Astrocyte of the hippocampus (primary cell): ENCODE measurements at regions not wholly inside any gene's neighbourhood (a gene's known extent, or its start where the extent isn't known, plus 50 kb on each side); places are given as distances from the start of the nearest gene placed in this dataset.

Experiments
- DNase-seq: peaks from one replicate; pipeline ENCODE4 v3.0.0; 2011; ENCODE audit warnings: low read depth, low spot score

DNA sequence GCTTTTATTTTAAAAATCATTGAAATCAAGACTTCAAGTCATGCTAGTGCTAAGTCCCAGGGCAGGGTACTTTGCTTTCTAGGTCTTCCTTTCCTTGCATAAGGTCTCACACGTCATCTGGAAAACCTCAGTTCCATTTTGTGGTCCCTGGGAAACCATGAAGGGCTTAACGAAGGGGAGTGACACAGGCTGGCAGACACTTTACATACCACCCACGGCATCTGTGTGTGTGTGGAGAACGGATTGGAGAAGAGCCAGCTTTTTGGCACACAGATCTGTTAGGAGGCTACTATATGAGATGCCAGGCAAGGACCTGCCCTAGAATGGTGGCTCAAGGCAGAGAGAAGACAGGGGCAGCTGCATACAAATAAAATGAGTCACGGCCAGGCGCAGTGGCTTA lies 107.5 kb upstream of the NSMCE3 start:
- DNase-seq: peak; percentile 5

DNA sequence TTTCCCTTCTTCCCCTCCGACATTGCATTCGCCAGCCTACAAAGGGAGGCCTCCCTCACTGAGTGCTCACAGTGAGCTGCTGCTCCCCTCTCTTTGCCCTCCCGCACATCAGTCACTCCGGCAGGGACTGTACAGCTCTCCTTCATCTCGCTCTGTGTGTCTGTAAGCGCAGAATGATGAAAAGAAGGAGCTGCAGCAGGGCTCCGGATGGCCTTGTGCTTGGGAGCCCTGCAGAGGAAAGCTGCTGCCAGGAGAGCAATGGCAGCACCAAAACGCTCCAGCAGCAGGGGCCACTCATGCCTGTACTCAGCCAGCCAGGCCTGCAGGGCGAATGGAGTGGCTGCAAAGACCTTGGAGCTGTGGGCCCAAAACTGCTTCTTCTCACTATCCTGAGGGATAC lies 107.0 kb upstream of the NSMCE3 start:
- no peak for DNase-seq

DNA sequence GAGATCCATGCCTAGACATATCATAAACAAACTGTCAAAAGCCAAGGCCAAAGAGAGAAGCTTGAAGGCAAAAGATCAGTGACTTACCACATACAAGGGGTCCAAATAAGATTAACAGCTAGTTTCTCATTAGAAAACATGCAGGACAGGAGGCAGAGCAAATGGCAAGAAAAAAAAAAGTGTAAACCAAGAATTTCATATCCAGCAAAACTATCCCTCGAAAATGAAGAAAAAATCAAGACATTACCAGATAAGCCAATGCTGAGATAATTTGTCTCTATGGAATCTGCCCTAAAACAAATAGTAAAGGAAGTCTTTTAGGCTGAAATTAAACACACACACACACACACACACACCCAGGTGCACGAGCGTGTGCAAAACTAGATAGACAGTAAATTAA lies 99.6 kb upstream of the NSMCE3 start:
- DNase-seq: no peak

- peak; percentile 75 for DNase-seq
These were observed 94.9 kb upstream of the NSMCE3 start for GRCh38 chr15:29364426-29365078.

- DNase-seq: no peak
These were observed 91.9 kb upstream of the NSMCE3 start for GRCh38 chr15:29361560-29361959.

- DNase-seq: no peak
These were observed 90.5 kb upstream of the NSMCE3 start for GRCh38 chr15:29360152-29360551.

DNA sequence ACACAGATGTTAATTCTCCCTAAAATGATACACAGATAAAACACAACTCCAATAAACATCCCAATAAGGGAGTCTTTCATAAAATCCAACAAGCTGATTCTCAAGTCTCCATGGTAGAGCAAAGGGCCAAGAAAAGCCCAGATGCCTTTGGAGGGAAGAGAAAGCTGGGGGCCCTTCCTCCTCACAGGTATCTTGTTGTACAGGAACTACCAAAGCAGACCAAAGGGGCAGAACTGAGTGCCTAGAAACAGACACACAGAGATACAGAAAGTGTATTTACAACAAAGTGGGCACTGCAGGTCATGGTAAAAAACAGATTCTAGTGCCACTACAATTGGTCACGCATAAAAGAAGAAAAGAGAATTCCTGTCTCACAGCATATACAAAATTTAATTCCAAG lies 87.2 kb upstream of the NSMCE3 start:
- no peak for DNase-seq

GRCh38 chr15:29355477-29355876 lies 85.9 kb upstream of the NSMCE3 start:
- no peak for DNase-seq

DNA sequence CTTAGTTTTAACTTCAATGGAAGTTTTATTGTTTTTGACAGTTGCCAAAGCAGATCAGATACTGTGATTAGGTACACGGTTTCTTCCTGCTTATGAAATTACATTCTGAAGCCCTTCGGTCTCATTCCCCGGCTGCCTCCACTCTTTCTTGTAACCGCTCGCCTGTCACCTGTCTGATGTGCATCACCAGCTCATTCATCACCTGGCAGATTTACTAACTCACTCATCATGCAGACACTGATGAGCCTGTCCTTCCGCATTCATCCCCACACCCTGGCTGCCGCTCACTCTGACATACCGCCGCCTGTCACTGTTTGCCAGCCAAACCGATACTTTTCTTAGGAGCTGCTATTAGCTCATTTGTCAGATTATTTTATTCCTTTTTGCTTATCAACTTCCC lies 82.8 kb upstream of the NSMCE3 start:
- DNase-seq: no peak

DNA sequence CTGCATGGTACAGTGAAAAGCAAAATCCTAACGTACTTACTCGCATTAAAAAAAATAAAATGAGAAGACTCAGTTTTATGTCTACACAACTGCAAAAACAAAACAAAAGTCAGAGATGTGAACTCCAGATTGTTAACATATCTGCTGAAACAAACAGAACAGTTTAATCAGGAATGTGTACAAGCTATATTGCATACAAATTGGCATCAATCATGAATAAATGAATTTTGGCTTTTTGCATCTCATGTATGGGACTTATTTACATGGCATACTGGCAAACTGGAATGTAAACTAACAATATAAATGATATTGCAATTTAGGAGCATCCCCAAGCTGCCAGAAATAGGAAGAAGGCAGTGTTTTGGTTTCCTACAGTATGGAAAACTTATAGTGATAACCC lies 79.6 kb upstream of the NSMCE3 start:
- DNase-seq: no peak

GRCh38 chr15:29348336-29348914 lies 78.8 kb upstream of the NSMCE3 start:
- no peak for DNase-seq

DNA sequence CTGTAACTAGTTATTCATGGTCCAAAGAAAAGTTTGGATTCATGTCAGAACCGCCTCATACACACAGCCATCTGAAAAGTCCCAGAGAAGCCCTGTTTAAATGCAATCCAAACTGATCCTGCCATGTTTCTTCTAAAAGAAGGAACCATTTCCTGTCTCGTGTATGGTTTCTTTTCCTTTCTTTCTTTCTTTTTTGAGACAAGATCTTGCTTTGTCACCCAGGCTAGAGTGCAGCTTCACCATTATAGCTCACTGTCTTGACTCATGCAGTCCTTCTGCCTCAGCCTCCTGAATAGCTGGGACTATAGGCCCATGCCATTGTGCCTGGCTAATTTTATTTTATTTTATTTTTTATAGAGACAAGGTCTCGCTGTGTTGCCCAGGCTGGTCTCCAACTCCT lies 77.4 kb upstream of the NSMCE3 start:
- DNase-seq: no peak

DNA sequence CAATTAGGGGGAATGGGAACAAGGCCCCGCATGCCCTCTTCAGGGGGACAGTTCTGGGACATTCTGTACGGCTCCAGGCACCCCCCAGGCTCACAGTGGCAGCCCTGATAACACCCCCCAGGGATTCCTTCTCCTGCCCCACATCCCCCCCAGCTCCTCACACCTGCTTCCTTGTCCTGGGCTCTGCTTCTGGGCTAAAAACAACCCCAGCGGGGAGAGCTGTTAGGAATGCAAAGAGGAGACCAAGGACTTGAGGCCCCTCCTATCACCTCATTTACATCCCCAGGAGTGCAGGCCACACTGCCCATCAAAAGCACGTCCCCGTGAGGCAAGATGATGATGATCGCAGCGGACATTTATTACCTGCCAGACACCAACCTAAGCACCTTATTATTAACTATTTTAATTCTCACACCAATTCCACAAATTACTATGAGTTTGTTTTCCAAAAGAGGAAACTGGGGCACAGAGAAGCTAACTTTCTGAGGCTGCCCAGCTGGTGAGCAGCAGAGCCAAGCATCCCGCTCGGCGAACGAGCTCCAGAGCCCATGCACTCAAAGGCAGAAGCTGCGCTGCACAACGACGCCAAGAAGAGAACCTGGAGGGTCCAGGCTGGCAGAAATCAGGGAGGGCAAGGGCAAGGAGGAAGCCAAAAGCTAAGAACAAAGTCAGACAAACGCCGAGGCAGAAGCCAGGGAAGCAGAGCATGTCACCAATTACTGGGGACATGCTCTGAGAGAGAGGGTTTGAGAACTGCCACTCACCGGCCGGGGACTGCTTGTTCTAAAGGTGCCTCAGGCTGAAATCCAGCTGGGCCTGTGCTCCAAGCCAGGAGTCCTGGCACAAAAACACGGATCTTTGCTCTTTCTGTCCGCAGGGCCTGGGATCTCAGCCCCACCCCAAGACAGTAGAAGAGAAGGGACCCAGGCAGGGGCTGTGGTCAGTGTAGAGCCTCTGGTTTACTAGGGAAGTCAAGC lies 76.2 kb upstream of the NSMCE3 start:
- no peak for DNase-seq

GRCh38 chr15:29344474-29344873 lies 74.9 kb upstream of the NSMCE3 start:
- DNase-seq: no peak

DNA sequence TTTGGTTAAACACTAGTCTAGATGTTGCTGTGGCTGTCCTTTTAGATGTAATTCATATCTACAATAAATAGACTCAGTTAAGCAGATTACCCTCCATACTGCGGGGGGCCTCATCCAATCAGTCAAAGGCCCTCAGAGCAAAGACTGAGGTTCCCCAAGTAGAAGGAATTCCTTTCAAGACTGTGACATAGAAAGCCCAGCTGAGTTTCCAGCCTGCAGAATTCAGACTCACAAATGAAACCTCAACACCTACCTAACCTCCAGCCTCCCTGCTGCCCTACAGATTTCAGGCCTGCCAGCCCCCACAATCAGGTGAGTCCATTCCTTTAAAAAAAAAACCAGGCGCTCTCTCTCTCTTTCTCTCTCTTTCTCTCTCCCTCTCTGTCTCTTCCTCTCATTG lies 73.6 kb upstream of the NSMCE3 start:
- no peak for DNase-seq

- no peak for DNase-seq
These were observed 72.6 kb upstream of the NSMCE3 start for GRCh38 chr15:29342201-29342600.

- peak; percentile 14 for DNase-seq
These were observed 67.7 kb upstream of the NSMCE3 start for GRCh38 chr15:29337156-29337959.

DNA sequence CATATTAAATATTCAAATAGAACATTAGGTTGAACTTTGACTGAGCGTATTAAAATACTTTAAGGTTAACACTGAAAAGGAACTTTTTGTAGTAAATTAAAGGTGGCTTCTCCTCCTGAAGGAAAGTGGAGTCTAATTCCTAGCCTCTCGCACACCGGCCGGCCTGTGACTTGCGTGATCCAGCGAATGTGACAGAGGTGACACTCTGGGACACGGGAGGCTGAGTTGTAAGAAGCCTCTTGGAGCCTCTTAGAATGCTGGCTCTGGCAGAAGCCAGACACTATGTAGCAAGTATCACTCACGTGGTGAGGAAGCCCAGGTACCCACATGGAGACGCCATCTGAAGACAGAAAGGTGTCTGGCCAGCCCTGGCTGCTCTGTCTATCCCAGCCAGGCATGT lies 64.9 kb upstream of the NSMCE3 start:
- no peak for DNase-seq

DNA sequence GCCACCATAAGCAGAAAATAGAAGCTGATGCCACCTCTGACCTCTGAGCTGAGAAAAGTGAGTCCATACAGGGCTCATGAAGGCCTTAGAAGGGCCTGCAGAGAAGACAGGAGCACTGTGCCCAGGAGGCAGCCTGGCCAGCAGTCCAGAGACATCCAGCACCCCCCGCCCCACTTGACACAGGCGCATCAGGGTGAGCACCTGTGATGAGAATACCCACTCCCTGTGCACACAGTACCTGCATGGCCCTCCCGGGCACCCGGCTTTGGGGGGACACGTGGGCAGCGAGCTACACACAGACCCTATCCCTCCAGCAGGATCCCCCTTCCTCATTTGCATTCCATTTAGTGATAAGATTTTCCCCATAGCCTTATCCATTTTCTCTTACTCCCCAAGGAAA lies 63.6 kb upstream of the NSMCE3 start:
- DNase-seq: no peak

- DNase-seq: no peak
These were observed 62.0 kb upstream of the NSMCE3 start for GRCh38 chr15:29331669-29332068.

DNA sequence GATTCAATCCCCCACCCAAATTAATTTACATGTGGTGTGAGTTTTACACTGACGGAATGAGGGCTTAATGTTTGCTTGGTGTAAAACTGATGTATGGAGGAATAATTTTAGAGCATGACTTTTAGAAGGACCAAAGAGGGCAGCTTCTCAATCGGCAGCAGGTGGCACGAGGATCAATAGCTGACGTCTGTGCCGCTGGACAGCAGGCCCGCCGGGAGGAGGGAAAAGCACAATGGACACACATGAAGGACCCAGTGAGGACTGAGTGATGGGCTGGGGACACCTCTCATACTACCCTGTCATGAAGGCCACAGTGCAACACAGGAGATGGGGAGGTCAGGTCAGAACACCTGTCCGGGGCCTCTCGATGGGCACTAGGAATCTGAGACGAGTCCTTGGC lies 61.4 kb upstream of the NSMCE3 start:
- DNase-seq: no peak

GRCh38 chr15:29324746-29325145 lies 55.1 kb upstream of the NSMCE3 start:
- DNase-seq: peak; percentile 45
